HEK293T (cell line): ENCODE measurements at regions not wholly inside any gene's neighbourhood (a gene's known extent, or its start where the extent isn't known, plus 50 kb on each side); places are given as distances from the start of the nearest gene placed in this dataset.
"Not testable (repeated sequence)": the region's sequence is repeated elsewhere in the genome, so short reads cannot be mapped to it uniquely, and the experiment has no call there.

Experiments
- CTCF ChIA-PET: fragments of 350-600 bp; formaldehyde crosslinking; extraction: SDS; loops from one replicate; lab custom pipeline; 2021; ENCODE audit warnings: antibody characterized with exemption, inconsistent platforms; lab: Yijun Ruan, JAX
- POLR2A ChIA-PET: fragments of 350-600 bp; formaldehyde crosslinking; extraction: SDS; loops from one replicate; lab custom pipeline; 2020; ENCODE audit warnings: antibody characterized with exemption, inconsistent platforms; lab: Yijun Ruan, JAX
- DNase-seq: peaks from one replicate; pipeline ENCODE4 v3.0.0; 2012; ENCODE audit warnings: mixed read lengths; ENCODE audit errors: extremely low spot score
- ARNT ChIP-seq: fragments of 450-650 bp; IDR thresholded peaks from 2 replicates; pipeline ENCODE4 v1.6.1; 2017; ENCODE audit warnings: mild to moderate bottlenecking
- BHLHE40 ChIP-seq: fragments of 450-650 bp; IDR thresholded peaks from 2 replicates; pipeline ENCODE4 v1.6.1; 2016; ENCODE audit warnings: mild to moderate bottlenecking, moderate library complexity, borderline replicate concordance
- CTBP1 ChIP-seq: fragments of 450-650 bp; IDR thresholded peaks from 2 replicates; pipeline ENCODE4 v1.6.1; 2016; ENCODE audit warnings: borderline replicate concordance
- ELF4 ChIP-seq: fragments of 450-650 bp; IDR thresholded peaks from 2 replicates; pipeline ENCODE4 v1.6.1; 2017; ENCODE audit warnings: antibody characterized with exemption
- FOXA1 ChIP-seq: fragments of 450-650 bp; IDR thresholded peaks from 2 replicates; pipeline ENCODE4 v1.6.1; 2016; ENCODE audit warnings: mild to moderate bottlenecking
- FOXK2 ChIP-seq: fragments of 450-650 bp; IDR thresholded peaks from 2 replicates; pipeline ENCODE4 v1.6.1; 2016; ENCODE audit warnings: mild to moderate bottlenecking
- FOXM1 ChIP-seq: fragments of 450-650 bp; IDR thresholded peaks from 2 replicates; pipeline ENCODE4 v1.6.1; 2017; ENCODE audit warnings: mild to moderate bottlenecking, borderline replicate concordance
- HDGF ChIP-seq: fragments of 450-650 bp; IDR thresholded peaks from 2 replicates; pipeline ENCODE4 v1.6.1; 2017; ENCODE audit warnings: antibody characterized with exemption, borderline replicate concordance
- L3MBTL2 ChIP-seq: fragments of 450-650 bp; conservative IDR thresholded peaks from 2 replicates; pipeline ENCODE4 v1.6.1; 2016; ENCODE audit warnings: mild to moderate bottlenecking
- LEF1 ChIP-seq: fragments of 450-650 bp; IDR thresholded peaks from 2 replicates; pipeline ENCODE4 v1.6.1; 2017; ENCODE audit warnings: mild to moderate bottlenecking, borderline replicate concordance
- NFRKB ChIP-seq: fragments of 450-650 bp; IDR thresholded peaks from 2 replicates; pipeline ENCODE4 v1.6.1; 2016; ENCODE audit warnings: mild to moderate bottlenecking, moderate library complexity
- PKNOX1 ChIP-seq: fragments of 450-650 bp; IDR thresholded peaks from 2 replicates; pipeline ENCODE4 v1.6.1; 2016
- SP1 ChIP-seq: fragments of 450-650 bp; IDR thresholded peaks from 2 replicates; pipeline ENCODE4 v1.6.1; 2017
- SUZ12 ChIP-seq: fragments of 450-650 bp; IDR thresholded peaks from 2 replicates; pipeline ENCODE4 v1.6.1; 2016; ENCODE audit warnings: mild to moderate bottlenecking
- TARDBP ChIP-seq: fragments of 450-650 bp; IDR thresholded peaks from 2 replicates; pipeline ENCODE4 v1.6.1; 2016
- ZNF384 ChIP-seq: fragments of 450-650 bp; IDR thresholded peaks from 2 replicates; pipeline ENCODE4 v1.6.1; 2016

- DNase-seq: no peak
- CTCF ChIA-PET: no interaction called here
- TF ChIP-seq PKNOX1 (no peak), ZNF384 (no peak)
- POLR2A ChIA-PET: no interaction called here
Observed at GRCh38 chr16:50448522-50448921, 79.7 kb upstream of the BRD7 start.

- DNase-seq, CTCF ChIA-PET, POLR2A ChIA-PET: not testable (repeated sequence)
Observed at GRCh38 chr16:50447386-50447785, 78.6 kb upstream of the BRD7 start.

DNA sequence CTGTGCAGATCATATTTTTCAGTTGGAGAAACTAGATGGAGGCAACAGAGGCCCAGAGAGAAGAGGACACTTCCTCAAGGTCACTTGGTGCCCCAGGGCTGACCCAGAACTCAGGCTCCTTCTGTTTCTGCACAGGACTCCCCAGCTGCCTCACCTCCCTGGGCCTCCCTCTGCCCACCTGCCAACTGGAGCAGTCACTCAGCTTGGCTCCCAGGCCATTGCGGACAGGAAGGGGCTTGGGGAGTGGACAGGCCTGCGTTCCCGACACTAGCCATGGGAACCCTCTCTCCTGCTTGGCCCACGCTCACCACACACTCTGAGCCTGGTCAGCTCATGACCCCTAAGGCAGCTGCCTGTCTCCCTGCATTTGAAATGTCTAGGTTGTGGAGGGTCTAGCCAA is 78.1 kb upstream of the BRD7 start:
- CTCF ChIA-PET: no interaction called here
- POLR2A ChIA-PET: no interaction called here
- no peak for TF ChIP-seq NFRKB
- DNase-seq: no peak

GRCh38 chr16:50445621-50446555 is 77.1 kb upstream of the BRD7 start:
- no peak for DNase-seq
- TF ChIP-seq FOXA1 (no peak), TARDBP (no peak), ARNT (no peak), L3MBTL2 (no peak), BHLHE40 (no peak), LEF1 (no peak), FOXK2 (no peak), CTBP1 (no peak), ELF4 (no peak), HDGF (no peak), FOXM1 (no peak), PKNOX1 (no peak), SUZ12 (no peak), SP1 (no peak), NFRKB (no peak), ZNF384 (no peak)
- ChIA-PET POLR2A (no interaction called here), CTCF (no interaction called here)

DNA sequence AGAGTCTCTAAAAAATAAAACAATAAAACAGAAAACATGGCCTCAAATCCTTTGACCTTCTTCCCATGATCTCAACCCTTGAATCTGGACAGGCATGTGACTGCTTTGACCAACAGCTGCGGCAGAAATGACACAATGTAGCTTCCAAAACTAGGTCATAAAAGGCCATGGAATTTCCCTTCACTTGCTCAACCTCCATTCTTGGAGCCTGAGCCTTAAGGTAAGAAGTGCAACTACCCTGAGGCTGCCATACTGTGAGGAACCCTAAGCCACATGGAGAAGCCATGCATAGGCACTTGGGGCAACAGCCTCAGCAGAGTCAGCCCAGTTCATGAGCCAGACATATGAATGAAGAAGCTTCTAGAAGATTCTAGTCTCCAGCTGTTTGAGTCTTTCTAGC is 75.7 kb upstream of the BRD7 start:
- ChIA-PET CTCF (no interaction called here), POLR2A (no interaction called here)
- DNase-seq: no peak
- TF ChIP-seq CTBP1: no peak
- no peak for TF ChIP-seq HDGF
- TF ChIP-seq FOXM1: no peak
- no peak for TF ChIP-seq FOXA1
- TF ChIP-seq SUZ12: no peak
- no peak for TF ChIP-seq TARDBP
- no peak for TF ChIP-seq SP1
- no peak for TF ChIP-seq NFRKB
- no peak for TF ChIP-seq FOXK2
- no peak for TF ChIP-seq L3MBTL2
- no peak for TF ChIP-seq ZNF384
- TF ChIP-seq LEF1: no peak
- no peak for TF ChIP-seq BHLHE40
- TF ChIP-seq ELF4: no peak
- no peak for TF ChIP-seq PKNOX1

DNA sequence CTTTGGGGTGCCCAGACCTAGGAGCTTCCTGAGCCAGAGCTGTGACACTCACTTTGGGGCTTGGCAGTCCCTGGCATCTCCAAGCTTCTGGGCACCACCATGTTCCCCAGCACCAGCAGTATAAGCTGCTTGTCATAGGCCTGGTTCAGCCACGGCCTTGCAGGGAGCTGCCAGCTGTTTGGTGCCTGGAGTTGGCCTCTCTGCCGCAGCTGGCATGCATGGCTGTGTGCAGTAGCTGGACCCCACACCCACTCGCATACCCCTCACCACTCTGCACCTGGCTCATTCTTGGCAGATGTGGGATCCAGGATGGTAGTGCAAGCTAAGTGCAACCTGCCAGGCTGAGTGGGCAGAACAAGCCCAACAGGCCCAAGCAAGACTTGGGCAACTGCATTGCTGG is 73.4 kb upstream of the BRD7 start:
- ChIA-PET POLR2A (no interaction called here), CTCF (no interaction called here)
- no peak for TF ChIP-seq NFRKB
- no peak for TF ChIP-seq SP1
- no peak for TF ChIP-seq FOXM1
- no peak for TF ChIP-seq L3MBTL2
- no peak for TF ChIP-seq LEF1
- no peak for TF ChIP-seq ZNF384
- TF ChIP-seq PKNOX1: no peak
- no peak for TF ChIP-seq FOXK2
- TF ChIP-seq CTBP1: no peak
- TF ChIP-seq ARNT: no peak
- no peak for TF ChIP-seq BHLHE40
- no peak for TF ChIP-seq FOXA1
- no peak for TF ChIP-seq ELF4
- TF ChIP-seq HDGF: no peak
- TF ChIP-seq TARDBP: no peak
- DNase-seq: no peak
